GM19395 (cell line): ENCODE measurements at regions not wholly inside any gene's neighbourhood (a gene's known extent, or its start where the extent isn't known, plus 50 kb on each side); places are given as distances from the start of the nearest gene placed in this dataset.

Experiments used
- ATAC-seq: cut with Tn5 transposase; IDR thresholded peaks from one replicate; pipeline ENCODE4 v1.9.1; 2021; ENCODE audit warnings: mild to moderate bottlenecking, moderate library complexity; ENCODE audit not compliant: unreplicated experiment

GRCh38 chr18:73653827-73654226 is 493.8 kb downstream of the FBXO15 start:
- no peak for ATAC-seq

DNA sequence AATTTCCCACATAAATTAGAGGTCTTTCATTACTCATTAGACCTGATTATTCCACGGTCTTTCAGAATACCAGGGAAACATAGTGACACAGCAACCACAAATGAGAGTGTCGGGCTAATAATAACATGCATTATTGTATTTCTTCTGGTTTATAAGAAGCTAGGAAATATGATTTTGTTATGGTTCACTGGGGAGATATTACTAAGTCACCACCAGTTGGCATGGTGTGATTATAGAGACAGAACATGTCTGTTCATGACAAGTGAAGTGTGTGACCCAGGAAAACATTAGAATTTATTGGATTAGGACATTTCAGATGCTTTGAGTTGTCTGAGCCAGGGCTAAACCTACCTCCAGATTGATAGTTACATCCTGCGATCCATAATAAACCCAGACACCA is 494.4 kb downstream of the FBXO15 start:
- ATAC-seq = no peak

GRCh38 chr18:73647391-73647790 is 500.2 kb downstream of the FBXO15 start:
- ATAC-seq = no peak

DNA sequence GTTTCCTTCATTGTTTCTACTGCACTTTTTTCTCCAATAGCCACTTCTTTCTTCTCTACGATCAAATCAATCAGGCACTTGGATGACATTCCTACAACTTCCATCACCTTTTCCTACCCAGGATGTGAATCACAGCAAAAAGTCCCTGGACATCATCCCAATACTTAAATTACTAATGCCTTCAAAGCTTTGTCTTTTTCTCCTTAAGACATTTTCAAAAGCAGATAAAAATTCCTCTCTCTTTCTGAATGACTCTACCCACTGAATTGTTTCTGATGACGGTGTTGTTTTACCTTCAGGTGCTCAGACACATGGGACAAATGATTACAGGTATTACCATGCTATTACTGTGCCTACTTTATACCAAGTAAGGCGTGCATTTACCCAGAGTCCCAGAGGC is 500.9 kb downstream of the FBXO15 start:
- no peak for ATAC-seq

DNA sequence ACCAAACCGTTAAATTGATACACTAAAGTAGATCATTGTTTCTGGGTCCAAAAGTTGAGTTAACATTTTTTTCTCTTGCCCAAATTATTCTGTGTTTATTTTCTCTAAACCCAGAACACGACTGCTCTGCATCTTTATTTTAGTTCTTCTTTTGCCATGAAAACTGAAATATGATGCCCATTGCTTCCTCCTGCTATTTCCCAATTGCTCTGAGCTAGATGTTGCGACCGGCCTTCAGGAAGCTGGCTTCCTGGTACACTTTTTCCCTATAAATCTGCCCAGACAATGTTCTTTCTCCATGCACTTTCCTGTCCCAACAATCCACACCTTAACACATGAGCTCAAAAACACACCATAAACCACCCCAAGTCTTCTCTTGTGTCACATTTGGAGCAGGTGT is 501.4 kb downstream of the FBXO15 start:
- ATAC-seq = no peak

DNA sequence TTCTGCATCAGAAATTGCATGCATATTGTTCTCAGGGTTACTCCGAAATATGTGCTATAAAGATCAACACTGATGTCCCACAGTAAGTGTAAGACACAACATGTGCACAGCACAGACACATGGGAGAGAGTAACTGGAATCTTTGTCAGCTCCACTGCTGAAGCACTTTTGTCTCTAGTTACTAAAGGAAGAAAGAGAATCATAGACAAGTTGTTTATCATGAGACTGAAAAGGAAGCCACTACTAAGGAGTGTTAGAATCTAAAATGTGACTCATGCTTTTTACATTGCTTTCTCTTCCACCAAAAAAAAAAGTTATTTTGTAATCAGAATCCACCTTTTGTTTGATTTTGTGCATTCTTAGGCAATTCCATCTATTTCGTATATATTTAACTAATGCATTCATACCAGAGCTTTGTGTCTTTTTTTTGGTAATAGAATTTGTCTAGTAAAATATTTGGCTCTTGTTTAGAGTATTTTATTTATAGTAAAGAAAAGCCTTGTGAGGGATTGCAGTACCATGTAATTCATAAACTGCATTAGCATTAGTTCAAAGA is 502.4 kb downstream of the FBXO15 start:
- no peak for ATAC-seq

DNA sequence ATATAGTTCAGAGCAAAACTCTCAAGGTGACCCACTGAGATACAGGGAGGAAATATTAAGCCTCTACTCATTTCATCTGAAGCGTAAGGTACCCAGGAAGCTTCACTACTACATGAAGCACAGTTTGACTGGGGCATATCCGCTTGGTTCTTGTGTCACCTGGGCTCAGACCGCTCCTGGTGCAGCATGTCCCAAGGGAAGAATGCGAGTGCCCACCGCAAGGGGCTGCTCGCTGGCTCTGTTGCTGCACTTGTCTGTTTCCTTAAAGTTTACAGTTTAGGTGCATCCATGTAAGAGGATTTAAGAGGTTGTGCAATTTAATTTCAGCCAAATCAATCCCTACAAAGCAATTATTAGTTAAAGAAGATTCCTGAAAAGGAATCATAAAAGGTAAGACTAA is 507.8 kb downstream of the FBXO15 start:
- no peak for ATAC-seq

DNA sequence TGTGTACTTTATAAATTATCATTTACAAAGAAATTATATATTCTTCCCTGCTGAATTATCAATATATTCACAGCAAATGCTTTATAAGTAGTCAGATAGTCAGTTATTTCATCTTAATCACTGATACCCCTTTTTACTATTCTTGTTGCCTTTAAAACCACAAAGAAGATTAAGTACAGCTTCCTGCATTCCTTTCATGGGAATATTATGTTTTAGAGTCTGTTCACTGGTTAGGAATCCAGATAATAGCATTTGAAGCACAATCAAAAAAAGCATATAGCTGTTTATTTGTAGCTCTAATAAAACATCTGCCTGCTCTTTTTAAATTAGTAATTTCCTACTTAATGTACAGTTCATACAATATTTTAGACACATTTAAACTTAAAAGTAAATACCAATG is 508.9 kb downstream of the FBXO15 start:
- ATAC-seq = no peak

- no peak for ATAC-seq
Observed at GRCh38 chr18:73636355-73636754, 511.3 kb downstream of the FBXO15 start.

GRCh38 chr18:73626859-73627258 is 520.8 kb downstream of the FBXO15 start:
- no peak for ATAC-seq

DNA sequence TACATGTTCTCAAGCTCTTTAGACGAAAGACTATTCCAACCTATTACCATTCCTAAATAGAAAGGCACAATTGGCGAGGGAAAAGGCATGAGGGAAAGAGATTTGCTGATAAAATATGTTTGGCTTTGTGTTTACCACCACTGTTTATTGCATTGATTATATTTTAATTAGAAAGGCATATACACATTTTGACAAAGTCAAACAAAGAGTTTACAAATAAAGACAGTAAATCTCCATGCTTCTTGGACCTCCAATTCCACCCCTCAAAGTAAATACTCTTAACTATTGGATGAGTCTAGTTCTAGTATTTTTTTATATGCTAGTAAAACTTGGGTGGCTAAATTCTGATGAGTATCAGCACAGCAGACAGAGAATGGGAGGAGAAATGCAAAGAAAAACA is 521.4 kb downstream of the FBXO15 start:
- no peak for ATAC-seq

DNA sequence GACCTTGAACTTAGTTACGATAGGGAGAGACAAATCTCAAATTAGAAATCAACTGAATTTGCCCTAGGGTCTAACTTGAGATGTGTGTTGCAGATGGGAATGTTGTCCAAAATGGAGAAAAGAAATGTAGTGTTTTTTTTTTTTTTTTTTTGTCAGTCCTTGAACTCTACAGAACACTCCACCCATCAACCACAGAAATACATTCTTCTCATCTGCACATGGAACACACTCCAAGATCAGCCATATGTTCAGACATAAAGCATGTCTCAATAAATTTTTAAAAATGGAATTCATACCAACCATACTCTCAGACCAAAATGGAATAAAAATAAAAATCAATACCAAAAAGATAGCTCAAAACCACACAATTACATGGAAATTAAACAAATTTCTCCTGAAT is 526.5 kb downstream of the FBXO15 start:
- ATAC-seq = no peak

GRCh38 chr18:73617981-73618380 is 529.7 kb downstream of the FBXO15 start:
- no peak for ATAC-seq

GRCh38 chr18:73615506-73615905 is 532.1 kb downstream of the FBXO15 start:
- no peak for ATAC-seq

DNA sequence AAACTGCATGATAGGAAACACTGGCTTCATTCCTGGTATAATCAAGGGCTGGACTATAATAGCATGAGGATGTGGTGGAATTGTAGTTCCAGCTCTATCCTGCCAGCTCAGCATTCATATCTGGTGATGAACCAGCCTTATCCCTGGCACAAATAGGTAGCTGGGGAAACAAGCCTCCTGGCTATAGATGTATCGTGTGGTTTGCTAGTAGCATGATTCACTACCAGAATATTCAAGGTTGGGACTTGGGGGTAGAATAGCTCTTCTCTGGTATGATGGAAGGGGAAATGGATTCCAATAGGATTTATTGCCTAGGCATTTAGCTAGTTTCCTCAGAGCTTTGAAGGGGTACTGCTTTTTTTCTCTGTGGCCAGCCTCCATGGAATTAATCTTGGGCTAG is 532.8 kb downstream of the FBXO15 start:
- no peak for ATAC-seq

DNA sequence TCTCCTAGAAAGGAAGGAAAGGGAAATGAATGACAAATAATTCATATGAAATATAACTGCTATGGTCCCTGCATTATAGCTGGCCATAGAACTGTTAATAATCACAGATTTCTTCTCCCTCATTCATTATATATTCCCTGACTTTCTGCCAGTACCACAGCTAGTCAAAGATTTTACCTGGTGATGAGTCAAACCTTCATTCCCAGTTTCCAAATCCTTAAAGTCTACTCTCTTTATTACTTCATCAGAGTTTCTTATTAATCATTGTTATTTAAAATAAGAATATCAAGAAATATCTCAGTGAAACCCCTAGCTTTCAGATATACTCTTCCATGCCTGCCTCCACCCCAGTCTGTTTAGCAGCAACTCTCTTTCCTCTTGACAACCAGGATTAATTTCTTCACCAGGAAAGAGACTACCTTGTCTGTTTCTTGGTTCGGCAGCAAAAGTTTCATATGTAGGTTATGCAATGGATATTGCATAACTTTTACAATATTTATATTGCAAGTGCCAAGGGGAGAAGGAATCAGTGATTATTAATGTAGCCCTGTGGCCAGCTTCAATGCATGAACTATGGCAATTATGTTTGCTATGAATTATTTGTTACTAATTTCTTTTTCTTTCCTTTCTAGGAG is 533.8 kb downstream of the FBXO15 start:
- no peak for ATAC-seq

GRCh38 chr18:73597832-73598615 is 549.6 kb downstream of the FBXO15 start:
- ATAC-seq = no peak

GRCh38 chr18:73594749-73595148 is 552.9 kb downstream of the FBXO15 start:
- no peak for ATAC-seq

- ATAC-seq = no peak
Observed at GRCh38 chr18:73593207-73593606, 554.4 kb downstream of the FBXO15 start.

- ATAC-seq = no peak
Observed at GRCh38 chr18:73590950-73591349, 556.7 kb downstream of the FBXO15 start.

DNA sequence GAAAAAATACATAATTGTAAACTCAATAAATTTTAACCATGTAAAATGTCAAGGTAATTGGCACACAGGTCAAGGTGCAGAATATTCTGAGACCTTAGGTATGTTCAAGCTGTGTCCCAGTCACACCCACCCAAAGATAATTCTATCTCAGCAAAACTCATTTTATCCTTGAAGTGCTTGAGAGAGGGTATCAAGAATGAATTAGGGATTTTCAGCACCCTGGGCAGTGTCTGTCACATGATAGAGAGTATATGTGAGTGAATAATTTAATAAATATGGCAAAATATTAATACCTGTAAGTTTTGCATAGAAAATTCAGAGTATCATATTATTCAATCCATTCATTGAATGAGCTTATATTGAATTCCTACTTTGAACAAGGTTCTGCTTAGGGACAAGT is 567.9 kb downstream of the FBXO15 start:
- ATAC-seq = no peak

- ATAC-seq = no peak
Observed at GRCh38 chr18:73577365-73577764, 570.3 kb downstream of the FBXO15 start.
